ENCODE measurements at regions not wholly inside any gene's neighbourhood (a gene's known extent, or its start where the extent isn't known, plus 50 kb on each side); places are given as distances from the start of the nearest gene placed in this dataset.

- no peak for TF ChIP-seq CTCF (IDR thresholded peaks at IDR 0.05)
- no peak for TF ChIP-seq EP300 (IDR thresholded peaks at IDR 0.05)
Observed at GRCh38 chr11:87849216-87849615, 326.0 kb downstream of the RAB38 start.

All from gastroesophageal sphincter (tissue), 3 donors.